ENCODE measurements at regions not wholly inside any gene's neighbourhood (a gene's known extent, or its start where the extent isn't known, plus 50 kb on each side); places are given as distances from the start of the nearest gene placed in this dataset.

- TF ChIP-seq REST (IDR thresholded peaks at IDR 0.05; ENCODE audit: low read depth) (no peak), EZH2phosphoT487 (IDR thresholded peaks at IDR 0.05; ENCODE audit: borderline replicate concordance) (no peak), ZFX (IDR thresholded peaks at IDR 0.05) (no peak)
Observed at GRCh38 chr22:49094858-49095257, 732.8 kb downstream of the BRD1 start (continued).

- no peaks in the 10 kb centered on the region for H3K9me3 ChIP-seq (ENCODE audit: control insufficient read depth in 1 of 2, insufficient read depth in 1 of 2, low read depth in 1 of 2, low read length in 2 of 2)
- H3K27me3 ChIP-seq (ENCODE audit: insufficient read depth, low read length): no peaks in the 10 kb centered on the region
- no peak overlapping the region for H3K9ac ChIP-seq (ENCODE audit: low read length)
- H3K79me2 ChIP-seq (ENCODE audit: insufficient read depth, low read length): no peaks in the 10 kb centered on the region
- no peak for ATAC-seq
- no peak for TF ChIP-seq RAD21 (IDR thresholded peaks at IDR 0.05; ENCODE audit: low read depth)
- no peak for TF ChIP-seq ELF1 (IDR thresholded peaks at IDR 0.05; ENCODE audit: borderline replicate concordance, low read depth)
- TF ChIP-seq CEBPB (IDR thresholded peaks at IDR 0.05; ENCODE audit: low read depth): no peak
- TF ChIP-seq CTCF (IDR thresholded peaks at IDR 0.05 in 2 of 3, conservative IDR thresholded peaks at IDR 0.05 in 1 of 3; ENCODE audit: borderline replicate concordance in 1 of 3, insufficient read depth in 1 of 3, low read depth in 2 of 3, low read length in 2 of 3): no peak
- TF ChIP-seq ATF3 (IDR thresholded peaks at IDR 0.05): no peak
- no peak for TF ChIP-seq JUND (IDR thresholded peaks at IDR 0.05)
- no peak for TF ChIP-seq SIN3A (IDR thresholded peaks at IDR 0.05; ENCODE audit: low read depth)
- no peak for TF ChIP-seq SP1 (IDR thresholded peaks at IDR 0.05; ENCODE audit: low read depth)
- TF ChIP-seq REST (IDR thresholded peaks at IDR 0.05; ENCODE audit: low read depth): no peak
- TF ChIP-seq EGR1 (IDR thresholded peaks at IDR 0.05; ENCODE audit: low read depth): no peak
- no peak for TF ChIP-seq YY1 (IDR thresholded peaks at IDR 0.05; ENCODE audit: extremely low read depth, insufficient replicate concordance, low read depth, low read length)
- TF ChIP-seq ZNF274 (IDR thresholded peaks at IDR 0.05; ENCODE audit: low read depth, low read length): no peak
- TF ChIP-seq MAX (IDR thresholded peaks at IDR 0.05): no peak
- TF ChIP-seq SRF (IDR thresholded peaks at IDR 0.05; ENCODE audit: low read depth): no peak
- TF ChIP-seq EZH2phosphoT487 (IDR thresholded peaks at IDR 0.05; ENCODE audit: borderline replicate concordance): no peak
- TF ChIP-seq POLR2A (IDR thresholded peaks at IDR 0.05; ENCODE audit: borderline replicate concordance, extremely low read depth, insufficient read depth, insufficient read length): no peak
- no peak for TF ChIP-seq CBX3 (IDR thresholded peaks at IDR 0.05; ENCODE audit: low read depth)
- ChIA-PET RAD21 (ENCODE audit: low non-redundant PET in 1 of 2, low total read pairs in 2 of 2, uncharacterized antibody in 2 of 2, unreplicated experiment in 2 of 2) (no interaction called here), POLR2A (no interaction called here), CTCF (no interaction called here)
- peaks cover under 1 to 2% of the 10 kb centered on the region in 2 experiments; a peak in 3 of 4 replicates for H3K4me1 ChIP-seq (ENCODE audit: control insufficient read depth in 1 of 2, insufficient read depth in 2 of 2, low read length in 2 of 2)
- no peak overlapping the region for H2AFZ ChIP-seq (ENCODE audit: low read depth, low read length, poor library complexity, severe bottlenecking)
- no TSS peak for BruUV-seq (replicated peaks)
- no peak overlapping the region for H3K27ac ChIP-seq (ENCODE audit: low read depth, low read length)
- H3K4me2 ChIP-seq (ENCODE audit: low read length): no peak overlapping the region
- DNase-seq (ENCODE audit: low read depth, low spot score): no peak
- H4K20me1 ChIP-seq (ENCODE audit: insufficient read depth): no peaks in the 10 kb centered on the region
- H3K36me3 ChIP-seq (ENCODE audit: control insufficient read depth in 1 of 2, insufficient read depth in 2 of 2, low read length in 2 of 2): no peaks in the 10 kb centered on the region
- H3K4me3 ChIP-seq (replicated peaks in 1 of 2; ENCODE audit: low read depth in 1 of 2, low read length in 2 of 2): no peak overlapping the region
- intact Hi-C loops (cut with micrococcal nuclease): no loop called here
- H3K9me2 ChIP-seq (ENCODE audit: insufficient read depth): no peaks in the 10 kb centered on the region
Observed at GRCh38 chr22:49094151-49094550, 733.5 kb downstream of the BRD1 start.
